Immature natural killer cell (primary cell): ENCODE measurements at regions not wholly inside any gene's neighbourhood (a gene's known extent, or its start where the extent isn't known, plus 50 kb on each side); places are given as distances from the start of the nearest gene placed in this dataset.

Experiments used
- DNase-seq, 3 donors: peaks; one replicate each; pipeline ENCODE4 v3.0.0; 2022; ENCODE audit warnings: mixed read lengths in 1 of 3
- H3K27ac Mint-ChIP-seq, 6 donors: one replicate each; pipeline ENCODE4 v1.8.0; 2020; ENCODE audit warnings: mixed read lengths in 6 of 6, mild to moderate bottlenecking in 5 of 6, inconsistent platforms in 4 of 6, moderate library complexity in 3 of 6
- H3K27me3 Mint-ChIP-seq, 3 donors: one replicate each; pipeline ENCODE4 v1.8.0; 2020 to 2021; ENCODE audit warnings: low read depth in 3 of 3, mild to moderate bottlenecking in 3 of 3, mixed read lengths in 3 of 3, moderate library complexity in 3 of 3, inconsistent platforms in 1 of 3
- H3K36me3 Mint-ChIP-seq, 3 donors: one replicate each; pipeline ENCODE4 v1.8.0; 2020; ENCODE audit warnings: mixed read lengths in 3 of 3, inconsistent platforms in 2 of 3, mild to moderate bottlenecking in 2 of 3
- H3K4me1 Mint-ChIP-seq, 2 donors: one replicate each; pipeline ENCODE4 v1.8.0; 2020; ENCODE audit warnings: inconsistent platforms in 2 of 2, mild to moderate bottlenecking in 2 of 2, mixed read lengths in 2 of 2, moderate library complexity in 1 of 2
- H3K4me3 Mint-ChIP-seq, 5 donors: one replicate each; pipeline ENCODE4 v1.8.0; 2020; ENCODE audit warnings: mild to moderate bottlenecking in 5 of 5, mixed read lengths in 5 of 5, inconsistent platforms in 3 of 5, moderate library complexity in 3 of 5
- H3K9me3 Mint-ChIP-seq, 6 donors: one replicate each; pipeline ENCODE4 v1.8.0; 2020; ENCODE audit warnings: mild to moderate bottlenecking in 6 of 6, mixed read lengths in 6 of 6, inconsistent platforms in 4 of 6, moderate library complexity in 3 of 6

DNA sequence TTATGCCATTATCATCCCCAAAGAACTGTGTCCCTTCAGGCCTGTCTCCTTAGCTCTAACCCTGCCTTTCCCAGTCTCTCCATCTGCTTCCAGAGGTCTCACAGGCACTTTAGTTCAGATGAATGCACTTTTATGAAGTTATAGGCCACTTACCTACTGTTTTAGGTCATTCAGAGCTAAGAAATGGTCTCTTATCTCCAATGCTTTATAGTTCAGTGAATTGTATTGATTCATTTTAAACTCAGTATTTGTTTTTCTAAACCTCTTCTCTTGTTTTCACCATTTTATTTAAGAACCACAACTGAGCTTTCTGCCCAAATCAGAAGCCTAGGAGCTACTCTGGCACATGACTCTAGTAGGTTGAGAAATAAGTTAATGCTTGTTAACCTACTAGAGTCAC, 197.5 kb upstream of the ATP2B1 start:
- no peaks in the 10 kb centered on the region for H3K4me1 Mint-ChIP-seq
- H3K4me3 Mint-ChIP-seq, result no peak overlapping the region
- no peak for DNase-seq
- no peak overlapping the region for H3K27ac Mint-ChIP-seq
- H3K27me3 Mint-ChIP-seq, result no peaks in the 10 kb centered on the region
- peaks cover 0 to 10% (median 0%) of the 10 kb centered on the region in 3 donors for H3K36me3 Mint-ChIP-seq
- H3K9me3 Mint-ChIP-seq, result peaks cover 0 to 2% (median 0%) of the 10 kb centered on the region in 6 donors

DNA sequence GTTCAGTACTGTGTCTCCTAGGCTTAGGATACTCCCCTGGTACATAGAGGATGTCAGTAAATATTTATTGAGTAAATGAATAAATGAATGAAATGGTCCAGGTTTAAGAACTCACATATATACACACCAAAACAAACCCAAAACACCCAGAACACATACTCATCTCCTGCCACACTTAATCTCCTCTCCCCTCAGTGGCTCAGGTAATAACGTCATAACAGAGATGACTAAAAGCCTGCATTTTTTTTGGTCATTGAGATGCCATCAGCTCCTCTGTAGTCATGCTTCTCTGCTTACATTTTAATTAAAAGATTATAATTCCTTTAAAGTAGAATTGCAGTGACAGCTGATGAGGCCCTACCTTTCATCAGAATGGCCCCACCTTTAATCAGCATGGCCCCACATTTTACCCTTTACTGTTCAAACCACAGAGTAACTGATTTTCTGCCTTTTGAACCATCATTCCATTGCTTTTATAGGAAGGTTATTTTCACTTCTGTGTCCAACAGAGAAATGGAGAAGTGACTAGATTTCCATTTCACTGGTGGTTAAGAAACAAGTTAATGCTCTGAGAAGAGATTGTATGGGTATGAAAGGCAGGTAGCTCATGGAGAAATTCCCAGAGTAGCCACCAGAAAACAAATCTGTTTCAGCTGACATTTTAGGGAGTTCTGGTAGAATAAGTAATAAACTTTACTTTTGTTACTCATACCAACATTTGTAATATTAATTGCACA, 193.4 kb upstream of the ATP2B1 start:
- Mint-ChIP-seq H3K27ac (no peak overlapping the region), H3K27me3 (no peaks in the 10 kb centered on the region), H3K4me3 (no peak overlapping the region), H3K36me3 (no peaks in the 10 kb centered on the region), H3K4me1 (no peaks in the 10 kb centered on the region), H3K9me3 (peaks cover 0 to 3% (median 0%) of the 10 kb centered on the region in 6 donors)
- no peak for DNase-seq

DNA sequence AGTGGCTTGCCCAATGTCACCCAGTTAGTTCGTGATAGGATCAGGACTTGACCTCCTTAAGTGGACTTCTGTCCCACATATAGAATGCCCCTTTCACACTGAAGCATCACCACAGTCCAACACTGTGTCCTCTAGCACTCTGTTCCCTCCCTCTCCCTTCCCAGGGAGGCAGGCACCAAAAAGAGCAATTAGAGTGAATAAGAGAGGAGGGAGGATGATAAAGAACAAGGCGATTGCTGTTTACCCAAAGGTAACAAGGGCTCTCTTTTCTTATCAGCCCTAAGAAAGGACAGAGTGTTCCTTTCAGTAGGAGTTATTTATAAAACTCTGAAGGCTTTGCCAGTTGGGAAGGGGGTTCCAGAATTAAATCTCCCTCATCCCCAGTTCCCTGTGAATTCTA, 192.7 kb upstream of the ATP2B1 start:
- DNase-seq, result no peak
- Mint-ChIP-seq H3K4me1 (no peaks in the 10 kb centered on the region), H3K36me3 (no peaks in the 10 kb centered on the region), H3K27ac (peak overlapping the region in 1 of 6 donors; percentile 36), H3K9me3 (peaks cover 0 to 3% (median 0%) of the 10 kb centered on the region in 6 donors), H3K4me3 (no peak overlapping the region), H3K27me3 (no peaks in the 10 kb centered on the region)

DNA sequence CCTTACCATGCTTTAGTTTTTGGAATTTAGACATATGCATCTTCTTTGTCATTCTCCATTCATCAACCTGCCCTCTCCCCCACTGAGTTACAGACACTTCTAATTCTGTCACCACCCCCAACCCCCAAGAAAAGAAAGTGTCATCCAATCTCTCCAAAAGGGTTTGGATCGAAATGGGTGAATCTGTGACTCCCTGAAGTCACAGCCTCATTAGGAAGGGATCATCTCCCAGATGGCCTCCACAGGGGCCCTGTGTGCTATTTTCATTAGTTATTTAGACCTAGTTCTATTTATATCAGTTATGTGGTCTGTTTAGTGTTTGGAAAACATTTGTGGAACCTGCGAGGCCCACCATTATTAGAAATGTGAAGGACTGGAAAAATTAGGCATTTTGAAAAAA, 191.0 kb upstream of the ATP2B1 start:
- Mint-ChIP-seq H3K27ac (no peak overlapping the region), H3K9me3 (peaks cover 0 to 3% (median 0%) of the 10 kb centered on the region in 6 donors), H3K4me3 (no peak overlapping the region), H3K4me1 (no peaks in the 10 kb centered on the region), H3K36me3 (no peaks in the 10 kb centered on the region), H3K27me3 (no peaks in the 10 kb centered on the region)
- DNase-seq, result no peak

DNA sequence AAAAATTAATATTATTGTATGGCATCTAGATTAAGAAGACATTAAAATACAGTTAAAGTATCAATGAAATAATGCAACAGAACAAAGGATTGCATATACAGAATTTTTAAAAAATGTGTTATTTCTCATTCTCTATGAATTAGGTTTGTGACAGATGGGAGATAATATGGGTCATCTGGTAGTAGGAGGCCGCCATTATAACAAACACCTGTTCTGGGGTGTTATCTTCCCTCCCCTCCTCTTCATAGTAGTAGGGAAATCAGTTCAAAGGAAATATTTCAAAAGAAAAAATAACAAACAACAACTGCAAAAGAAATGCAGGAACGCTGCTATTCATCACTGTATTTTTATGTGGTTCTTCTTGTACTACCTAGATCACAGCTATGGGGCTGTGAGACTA, 187.0 kb upstream of the ATP2B1 start:
- Mint-ChIP-seq H3K27ac (no peak overlapping the region), H3K4me1 (peaks cover 0 to 2% of the 10 kb centered on the region in 2 donors), H3K4me3 (no peak overlapping the region), H3K9me3 (peaks cover 0 to 2% (median 0%) of the 10 kb centered on the region in 6 donors), H3K27me3 (peaks cover 0 to 3% (median under 1%) of the 10 kb centered on the region in 3 donors), H3K36me3 (peaks cover 0 to 2% (median 0%) of the 10 kb centered on the region in 3 donors)
- no peak for DNase-seq

DNA sequence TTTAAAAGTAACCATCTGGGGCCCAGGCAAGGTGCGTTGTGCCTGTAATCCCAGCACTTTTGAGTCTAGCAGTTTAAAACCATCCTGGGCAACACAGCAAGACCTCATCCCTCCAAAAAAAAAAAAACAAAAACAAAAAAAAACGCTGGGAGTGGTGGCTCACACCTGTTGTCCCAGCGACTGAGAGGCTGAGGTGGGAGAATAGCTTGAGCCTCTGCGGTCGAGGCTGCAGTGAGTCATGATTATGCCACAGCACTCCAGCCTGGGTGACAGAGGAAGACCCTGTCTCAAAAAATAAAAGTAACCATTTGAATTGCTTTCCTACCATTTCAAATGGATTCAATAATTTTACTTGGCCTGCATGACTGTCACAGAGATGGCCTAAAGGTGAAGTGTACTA, 186.5 kb upstream of the ATP2B1 start:
- H3K27me3 Mint-ChIP-seq, result peaks cover 0 to 4% (median 3%) of the 10 kb centered on the region in 3 donors
- peaks cover 0 to 4% (median 0%) of the 10 kb centered on the region in 3 donors for H3K36me3 Mint-ChIP-seq
- H3K9me3 Mint-ChIP-seq, result peaks cover 0 to 3% (median 0%) of the 10 kb centered on the region in 6 donors
- no peak for DNase-seq
- H3K27ac Mint-ChIP-seq, result no peak overlapping the region
- H3K4me1 Mint-ChIP-seq, result peaks cover 0 to 2% of the 10 kb centered on the region in 2 donors
- no peak overlapping the region for H3K4me3 Mint-ChIP-seq

DNA sequence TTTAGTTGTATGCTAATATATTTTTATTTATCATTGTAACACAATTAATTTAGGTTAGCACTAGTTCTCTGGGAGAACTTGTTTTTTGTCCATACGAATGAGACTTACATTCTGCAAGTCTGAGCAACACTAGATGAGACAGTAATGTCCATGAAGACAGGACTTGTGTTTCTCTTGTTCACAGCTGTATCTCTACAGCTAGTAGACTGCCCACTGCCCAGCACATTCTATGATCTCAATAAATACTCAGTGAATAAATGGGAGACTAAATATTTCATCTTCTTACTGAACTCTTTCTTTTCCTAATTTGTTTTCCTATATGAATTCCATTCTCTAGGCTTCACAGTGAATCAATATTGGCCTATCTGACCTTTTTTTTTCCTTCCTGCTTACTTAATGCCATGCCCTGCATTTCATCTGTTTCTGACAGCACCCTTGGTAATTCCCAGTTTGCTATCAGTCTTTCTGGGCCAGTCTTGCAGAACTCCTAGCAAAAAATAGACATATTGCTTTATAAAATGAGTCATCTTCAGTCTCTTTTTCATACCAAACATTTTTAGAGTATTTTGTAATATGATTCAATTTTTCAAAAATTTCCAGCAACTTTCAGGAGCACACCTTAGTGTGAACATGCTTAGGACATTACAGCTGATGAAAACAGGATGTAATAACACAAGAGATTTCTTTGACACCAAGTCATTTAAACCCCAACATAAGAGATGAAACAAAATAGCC, 185.5 kb upstream of the ATP2B1 start:
- H3K36me3 Mint-ChIP-seq, result peaks cover 0 to 4% (median 0%) of the 10 kb centered on the region in 3 donors
- H3K27ac Mint-ChIP-seq, result peak overlapping the region in 1 of 6 donors; percentile 0
- DNase-seq, result no peak
- no peak overlapping the region for H3K4me3 Mint-ChIP-seq
- H3K27me3 Mint-ChIP-seq, result peaks cover 0 to 4% (median 3%) of the 10 kb centered on the region in 3 donors
- peaks cover 0 to 3% (median 0%) of the 10 kb centered on the region in 6 donors for H3K9me3 Mint-ChIP-seq
- peaks cover 0 to 2% of the 10 kb centered on the region in 2 donors for H3K4me1 Mint-ChIP-seq

DNA sequence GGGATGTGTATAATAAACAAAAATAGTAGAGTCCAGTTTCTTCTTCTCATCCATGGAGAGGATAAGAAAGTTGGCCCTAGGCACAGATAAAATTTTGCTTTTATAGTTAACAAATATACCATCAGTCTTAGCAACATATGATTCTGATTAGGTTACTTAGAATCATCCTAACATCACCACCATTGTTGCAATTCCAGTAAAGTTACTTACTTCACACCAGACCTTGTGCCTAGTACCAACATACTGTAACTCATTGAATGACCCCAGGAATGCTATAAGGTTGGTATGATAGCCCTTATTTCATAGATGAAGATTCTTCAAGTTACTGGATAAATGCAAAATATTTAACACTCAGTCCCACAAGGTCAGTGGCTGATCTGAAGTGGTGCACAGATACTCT, 183.8 kb upstream of the ATP2B1 start:
- peaks cover 0 to 4% (median 3%) of the 10 kb centered on the region in 3 donors for H3K27me3 Mint-ChIP-seq

DNA sequence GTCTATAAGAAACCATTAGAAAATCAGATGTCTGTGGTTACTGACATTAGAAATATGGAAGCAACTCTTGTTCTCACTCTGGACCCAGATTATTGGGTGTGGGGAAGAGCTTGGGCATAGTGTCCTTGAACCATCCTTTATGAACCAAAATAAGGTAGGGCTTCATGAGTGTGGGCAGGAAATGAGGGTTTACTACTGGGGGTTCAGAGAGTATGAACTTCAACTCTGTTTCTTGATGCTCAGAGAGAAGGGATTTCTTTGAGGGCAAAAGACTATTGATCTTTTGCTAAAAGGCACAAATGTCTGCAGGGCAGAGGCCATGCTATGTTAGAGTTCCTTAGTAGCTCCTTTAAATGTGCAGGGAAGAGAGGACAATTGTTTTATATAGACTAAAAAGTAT, 183.3 kb upstream of the ATP2B1 start:
- peaks cover 0 to 3% (median 0%) of the 10 kb centered on the region in 6 donors for H3K9me3 Mint-ChIP-seq
- peaks cover 0 to 2% of the 10 kb centered on the region in 2 donors for H3K4me1 Mint-ChIP-seq
- peaks cover 0 to 4% (median 3%) of the 10 kb centered on the region in 3 donors for H3K27me3 Mint-ChIP-seq
- H3K27ac Mint-ChIP-seq, result no peak overlapping the region
- DNase-seq, result no peak
- no peak overlapping the region for H3K4me3 Mint-ChIP-seq
- peaks cover 0 to 4% (median 0%) of the 10 kb centered on the region in 3 donors for H3K36me3 Mint-ChIP-seq

More for the DNA sequence above, 183.8 kb upstream of the ATP2B1 start:
- Mint-ChIP-seq H3K9me3 (peaks cover 0 to 3% (median 0%) of the 10 kb centered on the region in 6 donors), H3K36me3 (peaks cover 0 to 4% (median 0%) of the 10 kb centered on the region in 3 donors), H3K4me3 (no peak overlapping the region), H3K27ac (no peak overlapping the region), H3K4me1 (peaks cover 0 to 2% of the 10 kb centered on the region in 2 donors)
- DNase-seq, result no peak

DNA sequence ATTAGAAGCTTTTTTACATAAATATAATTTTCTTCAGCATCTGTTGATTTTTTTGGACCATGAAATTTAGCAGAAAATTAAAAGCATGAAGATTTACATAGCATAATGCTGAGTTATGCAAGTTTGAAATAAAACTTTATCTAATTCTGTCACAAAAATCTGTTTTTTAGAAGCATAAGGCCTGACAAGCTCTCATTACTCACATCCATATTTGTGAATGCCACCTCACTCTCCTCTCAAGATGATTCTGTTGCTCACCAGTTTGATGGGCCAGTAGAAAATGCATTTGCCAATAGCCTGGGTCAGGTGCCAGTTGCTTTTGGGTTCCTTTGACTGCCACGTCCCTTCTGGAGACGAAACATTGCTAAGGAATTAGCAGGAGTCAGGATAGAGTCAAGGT, 181.5 kb upstream of the ATP2B1 start:
- Mint-ChIP-seq H3K4me1 (peaks cover 0 to 2% of the 10 kb centered on the region in 2 donors), H3K27ac (no peak overlapping the region), H3K9me3 (peaks cover 0 to 3% (median 0%) of the 10 kb centered on the region in 6 donors), H3K27me3 (peaks cover 0 to 4% (median 3%) of the 10 kb centered on the region in 3 donors), H3K36me3 (peaks cover 0 to 4% (median 0%) of the 10 kb centered on the region in 3 donors), H3K4me3 (no peak overlapping the region)
- no peak for DNase-seq

DNA sequence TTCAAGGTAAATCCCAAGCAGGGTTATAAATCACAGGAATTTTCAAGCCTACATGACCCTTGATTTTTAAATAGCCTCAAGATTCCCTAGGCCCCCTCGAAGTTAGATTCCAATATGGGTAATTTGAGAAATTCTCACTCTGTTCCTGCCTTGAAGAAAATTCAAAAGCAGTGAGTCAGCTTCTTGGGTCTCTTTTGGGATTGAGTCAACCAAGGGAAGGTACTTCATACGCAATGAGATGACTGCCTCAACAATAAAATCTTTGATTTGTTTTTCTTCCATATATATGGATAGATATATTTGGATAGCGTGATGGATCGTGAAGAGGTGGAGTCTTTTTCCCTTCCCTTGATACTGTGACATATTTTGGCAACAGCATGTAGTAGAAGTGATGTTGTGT, 180.4 kb upstream of the ATP2B1 start:
- Mint-ChIP-seq H3K27ac (no peak overlapping the region), H3K4me1 (peaks cover 0 to 3% of the 10 kb centered on the region in 2 donors), H3K4me3 (no peak overlapping the region), H3K36me3 (peaks cover 0 to 4% (median 0%) of the 10 kb centered on the region in 3 donors), H3K27me3 (peaks cover 0 to 4% (median 3%) of the 10 kb centered on the region in 3 donors), H3K9me3 (peaks cover 0 to 3% (median 0%) of the 10 kb centered on the region in 6 donors)
- DNase-seq, result no peak

DNA sequence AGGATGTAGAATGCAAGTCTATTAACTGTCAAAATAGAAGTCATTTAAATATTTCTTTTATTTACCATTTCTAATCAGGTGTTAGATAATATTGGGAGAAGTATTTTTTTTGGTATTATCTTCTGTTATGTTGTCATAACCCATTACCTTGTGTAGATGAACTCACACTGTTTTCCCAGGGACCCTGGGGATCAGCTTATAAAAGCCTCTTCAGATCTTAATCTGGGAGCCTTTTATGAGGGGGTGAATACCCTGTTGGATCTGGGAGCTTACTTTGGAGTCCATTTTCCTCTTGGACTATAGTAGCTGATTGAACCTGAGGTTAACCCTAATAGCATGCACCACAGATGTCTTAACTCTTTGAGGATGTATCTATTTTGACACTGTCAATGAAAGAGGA, 176.3 kb upstream of the ATP2B1 start:
- no peaks in the 10 kb centered on the region for H3K9me3 Mint-ChIP-seq
- peaks cover 25 to 27% of the 10 kb centered on the region in 2 donors for H3K4me1 Mint-ChIP-seq
- H3K4me3 Mint-ChIP-seq, result no peak overlapping the region
- H3K27me3 Mint-ChIP-seq, result no peaks in the 10 kb centered on the region
- H3K27ac Mint-ChIP-seq, result no peak overlapping the region
- peaks cover 0 to 5% (median 0%) of the 10 kb centered on the region in 3 donors for H3K36me3 Mint-ChIP-seq
- no peak for DNase-seq

DNA sequence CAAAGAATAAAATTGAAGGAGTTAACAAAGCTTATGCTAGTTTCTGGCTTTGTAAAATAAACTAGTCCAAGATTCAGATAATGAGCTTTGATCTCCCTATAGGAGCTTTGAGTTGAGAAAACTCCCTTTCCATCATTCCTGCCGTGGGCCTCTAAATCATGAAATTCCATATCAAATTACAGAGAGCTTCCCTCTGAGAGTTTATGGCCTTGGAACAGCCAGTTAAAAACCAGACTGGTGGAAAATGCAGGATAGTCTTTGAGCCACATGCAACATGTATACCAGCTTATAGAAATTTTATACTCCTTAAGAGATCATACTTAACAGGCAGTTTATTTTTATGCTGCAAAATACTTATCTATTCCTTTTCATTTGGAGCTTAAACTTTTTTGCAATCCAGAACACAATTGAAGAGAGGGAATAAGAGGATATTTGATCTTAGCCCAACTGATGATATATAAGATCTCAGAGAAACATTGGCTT, 175.8 kb upstream of the ATP2B1 start:
- H3K4me3 Mint-ChIP-seq, result no peak overlapping the region
- H3K27me3 Mint-ChIP-seq, result no peaks in the 10 kb centered on the region
- no peak overlapping the region for H3K27ac Mint-ChIP-seq
- H3K36me3 Mint-ChIP-seq, result peaks cover 0 to 5% (median 0%) of the 10 kb centered on the region in 3 donors
- no peaks in the 10 kb centered on the region for H3K9me3 Mint-ChIP-seq
- H3K4me1 Mint-ChIP-seq, result peaks cover 27 to 31% of the 10 kb centered on the region in 2 donors
- DNase-seq, result no peak
